ENCODE measurements at regions not wholly inside any gene's neighbourhood (a gene's known extent, or its start where the extent isn't known, plus 50 kb on each side); places are given as distances from the start of the nearest gene placed in this dataset.
A peak's percentile ranks its signal among the peaks of the same experiment; 100 is the strongest.
"Not testable (repeated sequence)": the region's sequence is repeated elsewhere in the genome, so short reads cannot be mapped to it uniquely, and the experiment has no call there.

DNA sequence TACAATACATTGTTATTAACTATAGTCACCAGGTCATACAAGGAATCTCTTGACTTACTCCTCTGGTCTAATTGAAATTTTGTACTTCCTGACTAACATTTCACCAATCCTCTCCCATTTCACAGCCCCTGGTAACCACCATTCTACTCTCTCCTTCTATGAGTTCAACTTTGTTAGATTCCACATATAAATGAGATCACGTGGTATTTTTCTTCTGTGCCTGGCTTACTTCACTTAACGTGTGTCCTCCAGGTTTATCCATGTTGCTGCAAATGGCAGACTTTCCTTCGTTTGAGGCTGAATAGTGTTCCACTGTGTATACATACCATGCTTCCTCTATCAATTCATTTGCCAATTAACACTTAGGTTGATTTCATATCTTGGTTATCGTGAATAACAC is 128.5 kb downstream of the CHD9NB start:
- Histone ChIP-seq H3K4me1 (replicated peaks) (no peaks in the 10 kb centered on the region), H3K36me3 (no peaks in the 10 kb centered on the region), H3K4me3 (no peak overlapping the region), H3K9me3 (replicated peaks) (no peaks in the 10 kb centered on the region), H3K27me3 (replicated peaks) (no peaks in the 10 kb centered on the region), H3K27ac (no peak overlapping the region)
- DNase-seq (ENCODE audit: low read depth in 1 of 2, low spot score in 2 of 2), result no peak

DNA sequence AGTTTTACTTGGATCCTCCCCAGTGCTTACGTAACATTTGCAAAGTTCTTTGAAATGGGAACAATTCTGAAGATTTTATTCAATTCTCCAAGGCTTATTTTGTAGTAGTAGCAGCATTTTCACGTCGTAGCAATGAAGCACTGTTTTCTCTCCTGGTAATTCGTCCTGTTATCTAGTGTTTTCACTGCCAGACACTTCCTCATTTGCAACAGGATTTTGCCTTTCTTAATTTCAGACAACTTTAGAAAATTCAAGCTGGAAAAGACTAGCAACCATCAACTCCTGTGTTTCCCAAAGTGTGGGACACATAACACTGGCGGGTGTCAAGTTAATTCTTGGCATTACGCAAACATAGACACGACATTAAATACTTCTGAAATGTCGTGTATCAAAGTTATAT is 131.6 kb downstream of the CHD9NB start:
- H3K4me1 ChIP-seq (replicated peaks), result no peaks in the 10 kb centered on the region
- H3K9me3 ChIP-seq (replicated peaks), result no peaks in the 10 kb centered on the region
- no peak overlapping the region for H3K27ac ChIP-seq
- H3K36me3 ChIP-seq, result no peaks in the 10 kb centered on the region
- H3K27me3 ChIP-seq (replicated peaks), result no peaks in the 10 kb centered on the region
- no peak overlapping the region for H3K4me3 ChIP-seq
- no peak for DNase-seq (ENCODE audit: low read depth in 1 of 2, low spot score in 2 of 2)

DNA sequence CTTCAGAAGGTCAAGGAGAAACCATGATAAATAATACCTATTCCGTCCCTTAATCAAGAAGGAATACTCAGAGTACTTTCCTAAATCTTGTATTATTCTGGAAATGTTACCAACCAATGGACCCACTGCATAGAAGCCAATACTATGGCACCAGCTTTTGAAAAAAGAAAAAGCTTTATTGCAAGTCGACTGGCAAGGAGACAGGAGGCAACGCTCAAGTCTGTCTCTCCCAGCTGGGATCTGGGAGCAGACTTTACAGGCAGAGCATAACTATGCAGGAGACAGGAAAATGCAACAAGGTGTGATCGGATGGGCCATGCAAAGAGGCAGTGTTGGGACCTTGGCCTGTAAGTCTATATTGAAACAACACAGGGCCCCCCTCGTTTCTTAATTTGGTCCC is 132.4 kb downstream of the CHD9NB start:
- H3K27ac ChIP-seq, result no peak overlapping the region
- H3K4me1 ChIP-seq (replicated peaks), result no peaks in the 10 kb centered on the region
- no peaks in the 10 kb centered on the region for H3K36me3 ChIP-seq
- H3K9me3 ChIP-seq (replicated peaks), result no peaks in the 10 kb centered on the region
- H3K4me3 ChIP-seq, result no peak overlapping the region
- no peak for DNase-seq (ENCODE audit: low read depth in 1 of 2, low spot score in 2 of 2)
- no peaks in the 10 kb centered on the region for H3K27me3 ChIP-seq (replicated peaks)

DNA sequence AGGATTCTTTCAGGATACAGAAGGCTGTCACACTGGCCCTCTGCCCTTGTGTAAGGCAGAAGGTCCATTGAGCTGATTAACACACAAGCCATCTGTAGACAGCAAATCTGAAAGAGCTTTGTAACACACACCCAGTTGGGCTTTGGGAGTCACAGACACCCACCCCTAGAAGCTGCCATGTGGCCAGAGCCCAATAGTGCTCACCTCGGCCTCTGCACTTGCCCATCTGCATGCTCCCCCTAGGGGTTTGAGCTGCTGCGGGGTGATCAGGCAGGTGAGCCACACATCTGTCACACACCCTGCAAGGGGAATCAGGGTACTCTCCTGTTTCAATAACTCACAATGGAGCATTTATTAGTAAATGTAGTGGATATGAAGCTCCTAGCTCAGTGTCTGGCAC is 138.3 kb downstream of the CHD9NB start:
- no peaks in the 10 kb centered on the region for H3K4me1 ChIP-seq (replicated peaks)
- no peaks in the 10 kb centered on the region for H3K36me3 ChIP-seq
- H3K4me3 ChIP-seq, result no peak overlapping the region
- no peak overlapping the region for H3K27ac ChIP-seq
- H3K9me3 ChIP-seq (replicated peaks), result no peaks in the 10 kb centered on the region
- DNase-seq (ENCODE audit: low read depth in 1 of 2, low spot score in 2 of 2), result no peak
- H3K27me3 ChIP-seq (replicated peaks), result no peaks in the 10 kb centered on the region

DNA sequence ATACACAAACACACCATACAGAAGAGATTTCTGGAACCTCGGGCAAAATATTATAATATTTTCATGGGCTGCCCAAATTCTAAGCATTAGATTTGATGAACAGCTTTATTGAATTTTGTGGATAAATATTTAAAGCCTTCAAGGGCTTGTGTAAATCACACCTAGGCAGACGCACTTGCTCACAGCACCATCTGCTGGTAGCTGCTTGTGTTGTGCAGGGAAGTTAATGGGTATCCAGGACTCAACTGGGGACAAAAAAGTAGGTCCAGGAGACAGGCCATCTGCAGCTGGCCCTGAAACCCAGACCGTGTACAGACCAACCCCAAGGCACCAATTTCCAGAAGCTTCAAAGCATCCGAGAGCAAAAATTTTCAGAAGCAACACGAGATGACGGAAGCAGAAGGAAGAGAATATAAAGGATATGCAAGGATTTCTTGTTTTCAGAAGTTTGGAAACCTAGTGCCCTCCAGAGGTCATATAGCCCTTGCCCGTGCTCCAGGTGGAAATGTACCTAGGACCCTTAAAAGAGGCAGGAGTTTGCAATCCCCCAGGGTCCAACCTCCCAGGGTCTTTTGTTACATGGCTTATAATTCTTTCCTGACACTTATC is 140.0 kb downstream of the CHD9NB start:
- H3K27me3 ChIP-seq (replicated peaks), result no peaks in the 10 kb centered on the region
- no peaks in the 10 kb centered on the region for H3K4me1 ChIP-seq (replicated peaks)
- H3K9me3 ChIP-seq (replicated peaks), result no peaks in the 10 kb centered on the region
- H3K27ac ChIP-seq, result no peak overlapping the region
- H3K4me3 ChIP-seq, result no peak overlapping the region
- peak; percentile 36 to 53 for DNase-seq (ENCODE audit: low read depth in 1 of 2, low spot score in 2 of 2)
- H3K36me3 ChIP-seq, result no peaks in the 10 kb centered on the region

DNA sequence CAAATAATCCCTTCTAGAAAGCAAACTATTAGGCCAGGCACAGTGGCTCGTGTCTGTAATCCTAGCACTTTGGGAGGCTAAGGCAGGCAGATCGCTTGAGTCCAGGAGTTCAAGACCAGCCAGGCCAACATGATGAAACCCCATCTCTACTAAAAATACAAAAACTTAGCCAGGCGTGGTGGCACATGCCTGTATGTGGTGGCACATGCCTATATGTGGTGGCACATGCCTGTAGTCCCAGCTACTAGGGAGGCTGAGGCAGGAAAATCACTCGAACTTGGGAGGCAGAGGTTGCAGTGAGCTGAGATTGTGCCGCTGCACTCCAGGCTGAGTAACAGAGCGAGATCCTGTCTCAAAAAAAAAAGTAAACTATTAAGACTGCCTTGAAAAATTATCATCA is 144.6 kb downstream of the CHD9NB start:
- not testable (repeated sequence) for H3K4me3 ChIP-seq; H3K27me3 ChIP-seq (replicated peaks); H3K9me3 ChIP-seq (replicated peaks); DNase-seq (ENCODE audit: low read depth in 1 of 2, low spot score in 2 of 2); H3K27ac ChIP-seq; H3K4me1 ChIP-seq (replicated peaks); H3K36me3 ChIP-seq

DNA sequence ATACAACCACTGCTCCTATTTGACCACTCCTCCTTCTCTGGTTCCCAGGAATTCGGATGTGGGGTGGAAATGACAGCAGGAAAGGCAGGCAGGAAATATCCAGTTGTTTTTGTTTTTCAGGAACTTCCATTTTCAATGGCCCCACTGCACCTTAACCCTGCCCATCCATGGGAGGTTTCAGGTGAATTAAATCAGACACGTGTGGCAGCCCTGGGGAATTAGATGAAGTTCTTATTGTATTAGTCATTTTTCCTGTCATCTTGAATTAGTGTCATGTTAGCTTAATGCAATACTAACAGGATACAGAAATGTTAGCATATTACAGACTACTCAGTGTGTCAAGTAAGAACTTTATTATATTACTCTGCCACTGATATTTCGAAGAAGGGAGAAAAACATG is 146.4 kb downstream of the CHD9NB start:
- Histone ChIP-seq H3K4me3 (no peak overlapping the region), H3K9me3 (replicated peaks) (no peaks in the 10 kb centered on the region), H3K27ac (no peak overlapping the region), H3K27me3 (replicated peaks) (no peaks in the 10 kb centered on the region), H3K4me1 (replicated peaks) (no peaks in the 10 kb centered on the region), H3K36me3 (no peaks in the 10 kb centered on the region)
- no peak for DNase-seq (ENCODE audit: low read depth in 1 of 2, low spot score in 2 of 2)

DNA sequence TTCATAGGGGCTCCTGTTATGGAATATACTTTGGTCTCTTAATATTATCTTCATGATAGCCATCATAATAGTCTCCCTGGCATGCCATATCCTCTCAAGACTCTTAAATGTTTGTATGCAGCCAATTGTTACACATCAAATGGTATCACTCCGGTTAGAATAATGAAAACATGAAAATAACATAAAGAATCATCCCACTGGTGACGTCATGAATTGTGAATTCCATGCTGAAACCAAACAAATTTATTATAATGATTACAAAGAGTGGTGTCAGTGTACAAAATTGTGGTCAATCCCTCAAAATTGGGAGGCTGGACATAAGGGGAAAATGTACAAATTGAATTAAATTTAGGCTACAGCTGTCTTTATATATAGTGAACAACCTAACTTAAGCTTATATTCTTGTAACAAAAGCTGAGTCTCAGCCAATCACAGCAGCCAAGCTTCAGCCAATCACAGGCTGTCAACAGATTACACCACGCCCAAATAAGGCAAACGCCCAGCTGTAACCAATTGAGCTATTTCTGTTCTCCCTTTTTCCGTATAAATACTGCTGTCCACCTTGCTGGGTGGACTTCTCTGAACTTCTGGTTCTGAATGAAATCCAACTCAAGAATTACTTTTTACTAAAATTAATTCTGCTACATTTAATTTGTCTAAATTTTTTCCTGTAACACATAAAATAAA is 156.1 kb downstream of the CHD9NB start:
- Histone ChIP-seq H3K36me3 (no peaks in the 10 kb centered on the region), H3K4me3 (no peak overlapping the region), H3K9me3 (replicated peaks) (no peaks in the 10 kb centered on the region), H3K4me1 (replicated peaks) (no peaks in the 10 kb centered on the region), H3K27ac (no peak overlapping the region), H3K27me3 (replicated peaks) (no peaks in the 10 kb centered on the region)
- DNase-seq (ENCODE audit: low read depth in 1 of 2, low spot score in 2 of 2), result no peak

DNA sequence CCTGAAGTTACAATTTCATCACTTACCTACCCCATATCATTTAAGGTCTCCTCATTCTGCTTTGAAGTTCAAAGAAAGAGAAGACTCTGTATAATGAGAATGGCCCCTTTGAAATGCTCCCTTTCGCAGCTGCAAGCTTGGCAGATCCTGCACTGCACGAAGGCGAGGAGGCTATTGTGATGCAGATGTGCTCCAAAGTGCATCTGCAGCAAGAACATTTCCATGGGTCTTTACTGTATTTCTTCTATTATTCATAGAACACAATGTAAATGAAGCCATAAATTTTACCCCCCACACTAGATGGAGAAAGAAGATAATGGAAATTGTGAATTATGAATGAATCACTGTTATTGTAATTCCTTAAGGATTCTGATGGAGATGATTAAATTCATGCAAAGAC is 178.7 kb downstream of the CHD9NB start:
- DNase-seq (ENCODE audit: low read depth in 1 of 2, low spot score in 2 of 2), result no peak
- H3K36me3 ChIP-seq, result no peaks in the 10 kb centered on the region
- H3K27ac ChIP-seq, result no peak overlapping the region
- H3K9me3 ChIP-seq (replicated peaks), result no peaks in the 10 kb centered on the region
- H3K4me1 ChIP-seq (replicated peaks), result no peaks in the 10 kb centered on the region
- no peaks in the 10 kb centered on the region for H3K27me3 ChIP-seq (replicated peaks)
- H3K4me3 ChIP-seq, result no peak overlapping the region

DNA sequence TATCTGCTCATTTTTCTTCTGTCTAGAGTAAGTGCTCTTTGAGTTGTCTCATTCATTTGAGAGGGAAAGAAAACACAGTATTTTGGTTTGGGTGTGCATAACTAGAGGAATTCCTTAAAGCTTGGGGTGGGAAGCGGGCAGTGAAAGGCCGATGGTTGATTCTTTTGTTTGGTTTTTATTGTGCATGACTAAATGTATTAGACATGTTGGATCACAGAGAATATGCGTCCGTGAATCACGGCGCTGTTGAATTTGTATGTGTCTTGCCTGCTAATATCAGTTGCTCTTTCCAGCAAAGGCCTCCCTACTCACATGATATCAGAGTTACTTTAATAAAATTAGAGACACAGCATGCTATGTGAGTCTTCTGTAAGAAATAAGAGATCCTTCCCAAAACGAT is 180.0 kb downstream of the CHD9NB start:
- H3K4me3 ChIP-seq, result no peak overlapping the region
- DNase-seq (ENCODE audit: low read depth in 1 of 2, low spot score in 2 of 2), result no peak
- no peaks in the 10 kb centered on the region for H3K4me1 ChIP-seq (replicated peaks)
- no peak overlapping the region for H3K27ac ChIP-seq
- no peaks in the 10 kb centered on the region for H3K27me3 ChIP-seq (replicated peaks)
- H3K9me3 ChIP-seq (replicated peaks), result no peaks in the 10 kb centered on the region
- H3K36me3 ChIP-seq, result no peaks in the 10 kb centered on the region

DNA sequence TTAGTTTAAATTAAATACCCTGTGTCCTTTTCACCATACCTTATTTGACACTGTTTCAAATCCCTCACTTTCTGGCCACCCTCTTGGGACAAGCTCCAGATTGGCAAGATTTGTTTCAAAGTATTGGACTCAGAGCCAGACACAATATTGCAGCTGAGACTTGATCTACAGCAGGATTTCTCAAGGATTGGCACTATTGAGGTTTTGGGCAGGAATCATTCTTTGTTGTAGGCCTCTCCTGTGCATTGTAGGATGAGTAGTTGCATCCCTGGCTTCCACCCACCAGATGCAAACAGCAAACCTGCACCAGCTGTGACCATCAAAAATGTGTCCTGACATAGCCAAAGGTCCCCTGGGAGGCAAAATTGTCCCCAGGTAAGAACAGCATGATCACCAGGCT is 181.2 kb downstream of the CHD9NB start:
- no peak overlapping the region for H3K4me3 ChIP-seq
- H3K27ac ChIP-seq, result no peak overlapping the region
- H3K36me3 ChIP-seq, result no peaks in the 10 kb centered on the region
- no peak for DNase-seq (ENCODE audit: low read depth in 1 of 2, low spot score in 2 of 2)
- no peaks in the 10 kb centered on the region for H3K9me3 ChIP-seq (replicated peaks)
- H3K4me1 ChIP-seq (replicated peaks), result no peaks in the 10 kb centered on the region
- no peaks in the 10 kb centered on the region for H3K27me3 ChIP-seq (replicated peaks)

DNA sequence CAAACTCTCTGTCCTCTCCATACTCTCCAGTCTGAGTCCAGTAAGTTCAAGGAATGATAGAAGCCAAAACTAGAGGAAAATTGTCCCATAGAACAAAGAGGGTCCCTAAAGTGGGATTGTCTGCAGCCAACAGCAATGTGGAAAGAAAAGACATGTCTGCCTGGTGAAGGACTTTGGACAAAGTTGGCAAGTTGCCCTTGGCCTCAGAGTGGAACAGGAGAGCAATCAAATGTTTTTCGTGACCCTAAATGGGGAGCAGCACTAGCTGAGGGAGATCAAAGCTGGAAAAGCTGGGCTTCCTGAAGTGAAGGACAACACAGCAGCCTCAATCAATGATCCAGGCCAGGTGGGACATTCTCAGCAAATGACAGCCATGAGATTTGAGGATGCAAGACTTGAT is 183.5 kb downstream of the CHD9NB start:
- Histone ChIP-seq H3K9me3 (replicated peaks) (no peaks in the 10 kb centered on the region), H3K27ac (no peak overlapping the region), H3K27me3 (replicated peaks) (no peaks in the 10 kb centered on the region; the same call in 1 of the 2 replicates), H3K36me3 (no peaks in the 10 kb centered on the region), H3K4me3 (no peak overlapping the region), H3K4me1 (replicated peaks) (no peaks in the 10 kb centered on the region)
- DNase-seq (ENCODE audit: low read depth in 1 of 2, low spot score in 2 of 2), result no peak

DNA sequence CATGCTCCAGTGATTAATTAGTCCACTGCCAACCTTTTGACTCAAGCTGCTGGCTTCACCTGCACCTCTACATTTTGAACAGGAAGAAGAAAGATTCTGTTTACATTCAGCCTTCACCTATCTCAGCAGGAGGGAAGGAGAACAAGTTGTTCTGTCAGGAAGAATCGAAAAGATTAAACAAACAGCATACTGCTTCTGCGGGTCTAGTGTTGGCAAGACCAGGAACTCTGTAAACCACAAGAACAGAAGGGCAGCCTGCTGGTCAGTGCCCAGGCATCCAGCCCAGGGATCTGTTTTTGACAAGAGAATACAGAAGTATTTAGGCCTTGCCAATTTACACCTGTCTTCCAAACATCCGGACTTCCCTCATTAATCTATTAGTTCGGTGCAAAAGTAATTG is 189.7 kb downstream of the CHD9NB start:
- Histone ChIP-seq H3K9me3 (replicated peaks) (no peaks in the 10 kb centered on the region), H3K4me1 (replicated peaks) (no peaks in the 10 kb centered on the region), H3K27ac (no peak overlapping the region), H3K36me3 (no peaks in the 10 kb centered on the region), H3K27me3 (replicated peaks) (peaks cover 3% of the 10 kb centered on the region; the same call in 1 of the 2 replicates), H3K4me3 (no peak overlapping the region)
- DNase-seq (ENCODE audit: low read depth in 1 of 2, low spot score in 2 of 2), result no peak

DNA sequence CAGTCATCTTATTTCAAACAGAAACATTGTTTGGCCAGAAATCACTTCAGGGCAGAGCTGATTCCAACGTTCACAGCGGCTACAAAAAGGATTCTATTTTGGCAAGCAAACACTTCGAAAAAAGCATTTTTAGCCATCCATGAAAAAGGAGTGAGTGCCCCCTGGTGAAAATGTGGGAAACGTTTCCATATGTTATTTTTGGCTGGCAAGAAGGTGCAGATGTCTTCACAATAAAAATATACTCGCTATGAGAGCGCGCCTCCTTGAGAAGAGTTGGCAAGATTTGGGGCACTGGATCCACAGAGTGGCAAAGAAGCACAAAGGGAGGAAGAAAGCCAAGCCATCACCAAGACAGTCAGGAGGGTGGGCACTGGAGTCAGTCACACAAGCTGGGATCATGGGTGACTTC is 191.1 kb downstream of the CHD9NB start:
- DNase-seq (ENCODE audit: low read depth in 1 of 2, low spot score in 2 of 2), result peak in 1 of 2 experiments; percentile 5
- no peak overlapping the region for H3K27ac ChIP-seq
- H3K9me3 ChIP-seq (replicated peaks), result no peaks in the 10 kb centered on the region

DNA sequence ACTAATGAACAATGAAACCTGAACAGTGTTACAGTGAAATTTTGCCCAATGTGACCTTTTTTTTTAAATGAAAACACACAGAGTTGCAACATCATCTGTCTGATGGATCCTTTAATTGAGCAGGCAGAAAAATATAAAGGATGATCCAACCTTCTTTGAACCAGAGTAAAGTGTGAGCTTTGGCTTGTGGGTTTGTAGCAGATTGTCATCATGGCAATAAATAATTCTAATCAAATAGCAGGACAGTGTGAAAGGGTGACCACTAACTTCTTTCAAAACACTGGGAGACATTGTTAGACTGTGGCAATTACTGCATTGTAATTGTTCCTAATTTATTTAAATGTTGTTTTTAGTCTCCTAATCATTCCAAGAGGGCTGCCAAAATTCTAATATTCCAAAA is 197.2 kb downstream of the CHD9NB start:
- no peak overlapping the region for H3K27ac ChIP-seq
- no peak for DNase-seq (ENCODE audit: low read depth in 1 of 2, low spot score in 2 of 2)
- H3K36me3 ChIP-seq, result no peaks in the 10 kb centered on the region
- no peaks in the 10 kb centered on the region for H3K9me3 ChIP-seq (replicated peaks)
- 0 out of 2 replicates have a peak, but pooled peaks cover 3% of the 10 kb centered on the region for H3K27me3 ChIP-seq (replicated peaks)
- no peak overlapping the region for H3K4me3 ChIP-seq
- H3K4me1 ChIP-seq (replicated peaks), result no peaks in the 10 kb centered on the region

More for the DNA sequence above, 191.1 kb downstream of the CHD9NB start:
- no peaks in the 10 kb centered on the region for H3K4me1 ChIP-seq (replicated peaks)
- no peak overlapping the region for H3K4me3 ChIP-seq
- H3K36me3 ChIP-seq, result no peaks in the 10 kb centered on the region
- peaks cover 3% of the 10 kb centered on the region; the same call in 1 of the 2 replicates for H3K27me3 ChIP-seq (replicated peaks)

Measured in SJSA1 (cell line).